Gastroesophageal sphincter (tissue), 3 donors: ENCODE measurements at regions not wholly inside any gene's neighbourhood (a gene's known extent, or its start where the extent isn't known, plus 50 kb on each side); places are given as distances from the start of the nearest gene placed in this dataset.

Experiments
- POLR2AphosphoS5 ChIP-seq: sonication (generic); formaldehyde crosslinking; IDR thresholded peaks from one replicate; pipeline ENCODE4 v1.6.1; 2017; ENCODE audit warnings: antibody characterized with exemption
- TF ChIP-seq, protein P1 (sequence below), 4 experiments: fragments of 200-600 bp in 2 of 4; fragments of 450-650 bp in 2 of 4; sonication (generic) in 1 of 4; IDR thresholded peaks; one replicate each; pipeline ENCODE4 v1.5.1; 2017 to 2019; ENCODE audit warnings: antibody characterized with exemption in 4 of 4, mild to moderate bottlenecking in 2 of 4, moderate library complexity in 2 of 4

- TF ChIP-seq, protein P1, sequence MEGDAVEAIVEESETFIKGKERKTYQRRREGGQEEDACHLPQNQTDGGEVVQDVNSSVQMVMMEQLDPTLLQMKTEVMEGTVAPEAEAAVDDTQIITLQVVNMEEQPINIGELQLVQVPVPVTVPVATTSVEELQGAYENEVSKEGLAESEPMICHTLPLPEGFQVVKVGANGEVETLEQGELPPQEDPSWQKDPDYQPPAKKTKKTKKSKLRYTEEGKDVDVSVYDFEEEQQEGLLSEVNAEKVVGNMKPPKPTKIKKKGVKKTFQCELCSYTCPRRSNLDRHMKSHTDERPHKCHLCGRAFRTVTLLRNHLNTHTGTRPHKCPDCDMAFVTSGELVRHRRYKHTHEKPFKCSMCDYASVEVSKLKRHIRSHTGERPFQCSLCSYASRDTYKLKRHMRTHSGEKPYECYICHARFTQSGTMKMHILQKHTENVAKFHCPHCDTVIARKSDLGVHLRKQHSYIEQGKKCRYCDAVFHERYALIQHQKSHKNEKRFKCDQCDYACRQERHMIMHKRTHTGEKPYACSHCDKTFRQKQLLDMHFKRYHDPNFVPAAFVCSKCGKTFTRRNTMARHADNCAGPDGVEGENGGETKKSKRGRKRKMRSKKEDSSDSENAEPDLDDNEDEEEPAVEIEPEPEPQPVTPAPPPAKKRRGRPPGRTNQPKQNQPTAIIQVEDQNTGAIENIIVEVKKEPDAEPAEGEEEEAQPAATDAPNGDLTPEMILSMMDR (IDR thresholded peaks at IDR 0.05), result no peak
- TF ChIP-seq POLR2AphosphoS5, result no peak
Measured at GRCh38 chr19:28307963-28308362, 905.0 kb downstream of the UQCRFS1 start.
